HG03064 (cell line): ENCODE measurements at regions not wholly inside any gene's neighbourhood (a gene's known extent, or its start where the extent isn't known, plus 50 kb on each side); places are given as distances from the start of the nearest gene placed in this dataset.

Experiments
- ATAC-seq: cut with Tn5 transposase; IDR thresholded peaks from one replicate; pipeline ENCODE4 v1.9.1; 2021; ENCODE audit warnings: low read depth; ENCODE audit not compliant: unreplicated experiment

GRCh38 chr11:116177521-116178210 lies 595.1 kb downstream of the BUD13 start:
- no peak for ATAC-seq

GRCh38 chr11:116176484-116177005 lies 596.2 kb downstream of the BUD13 start:
- ATAC-seq, result no peak

- no peak for ATAC-seq
These were observed 597.1 kb downstream of the BUD13 start for GRCh38 chr11:116175707-116176106.

- ATAC-seq, result no peak
These were observed 598.6 kb downstream of the BUD13 start for GRCh38 chr11:116173941-116174911.

GRCh38 chr11:116173506-116173905 lies 599.3 kb downstream of the BUD13 start:
- ATAC-seq, result no peak

GRCh38 chr11:116172851-116173250 lies 599.9 kb downstream of the BUD13 start:
- ATAC-seq, result no peak

- ATAC-seq, result no peak
These were observed 600.6 kb downstream of the BUD13 start for GRCh38 chr11:116172156-116172555.

- no peak for ATAC-seq
These were observed 601.3 kb downstream of the BUD13 start for GRCh38 chr11:116171271-116172140.

GRCh38 chr11:116170526-116171120 lies 602.2 kb downstream of the BUD13 start:
- no peak for ATAC-seq

GRCh38 chr11:116169776-116170175 lies 603.0 kb downstream of the BUD13 start:
- no peak for ATAC-seq

- no peak for ATAC-seq
These were observed 604.4 kb downstream of the BUD13 start for GRCh38 chr11:116168459-116168787.

GRCh38 chr11:116167706-116168458 lies 604.9 kb downstream of the BUD13 start:
- no peak for ATAC-seq

GRCh38 chr11:116166573-116167465 lies 606.0 kb downstream of the BUD13 start:
- no peak for ATAC-seq

GRCh38 chr11:116164843-116165242 lies 607.9 kb downstream of the BUD13 start:
- no peak for ATAC-seq

GRCh38 chr11:116162886-116163230 lies 609.9 kb downstream of the BUD13 start:
- no peak for ATAC-seq

- no peak for ATAC-seq
These were observed 610.5 kb downstream of the BUD13 start for GRCh38 chr11:116162086-116162885.

GRCh38 chr11:116148645-116149044 lies 624.1 kb downstream of the BUD13 start:
- no peak for ATAC-seq

GRCh38 chr11:116148056-116148455 lies 624.7 kb downstream of the BUD13 start:
- no peak for ATAC-seq
